ENCODE measurements at regions not wholly inside any gene's neighbourhood (a gene's known extent, or its start where the extent isn't known, plus 50 kb on each side); places are given as distances from the start of the nearest gene placed in this dataset.

- H3K27ac ChIP-seq, result no peak overlapping the region
- TF ChIP-seq CTCF (conservative IDR thresholded peaks at IDR 0.05), result no peak
Measured at GRCh38 chr2:33822964-33823363, 223.9 kb upstream of the FAM98A start.

- H3K27ac ChIP-seq, result no peak overlapping the region
- no peak for TF ChIP-seq CTCF (conservative IDR thresholded peaks at IDR 0.05)
Measured at GRCh38 chr2:33812707-33813106, 213.6 kb upstream of the FAM98A start.

GRCh38 chr2:33810046-33810835 lies 211.1 kb upstream of the FAM98A start:
- H3K27ac ChIP-seq, result no peak overlapping the region
- TF ChIP-seq CTCF (conservative IDR thresholded peaks at IDR 0.05), result no peak

- no peak overlapping the region for H3K27ac ChIP-seq
Measured at GRCh38 chr2:33806041-33806440, 206.9 kb upstream of the FAM98A start.

GRCh38 chr2:33804155-33804554 lies 205.1 kb upstream of the FAM98A start:
- no peak for TF ChIP-seq CTCF (conservative IDR thresholded peaks at IDR 0.05)
- H3K27ac ChIP-seq, result no peak overlapping the region

More at GRCh38 chr2:33806041-33806440, 206.9 kb upstream of the FAM98A start:
- TF ChIP-seq CTCF (conservative IDR thresholded peaks at IDR 0.05), result no peak

- no peak for TF ChIP-seq CTCF (conservative IDR thresholded peaks at IDR 0.05)
- H3K27ac ChIP-seq, result no peak overlapping the region
Measured at GRCh38 chr2:33796511-33796910, 197.4 kb upstream of the FAM98A start.

GRCh38 chr2:33791625-33792024 lies 192.5 kb upstream of the FAM98A start:
- no peak for TF ChIP-seq CTCF (conservative IDR thresholded peaks at IDR 0.05)
- H3K27ac ChIP-seq, result no peak overlapping the region

Measured in VCaP (cell line).